SK-N-MC (cell line): ENCODE measurements at regions not wholly inside any gene's neighbourhood (a gene's known extent, or its start where the extent isn't known, plus 50 kb on each side); places are given as distances from the start of the nearest gene placed in this dataset.

Experiments used
- EZH2 ChIP-seq: fragments of 200-600 bp; sonication (generic); IDR thresholded peaks from one replicate; pipeline ENCODE4 v1.6.1; 2017; ENCODE audit warnings: antibody characterized with exemption
- POLR2AphosphoS5 ChIP-seq: IDR thresholded peaks from 2 replicates; pipeline ENCODE4 v1.6.1; 2012; ENCODE audit warnings: mild to moderate bottlenecking, low read depth, low read length, borderline replicate concordance

DNA sequence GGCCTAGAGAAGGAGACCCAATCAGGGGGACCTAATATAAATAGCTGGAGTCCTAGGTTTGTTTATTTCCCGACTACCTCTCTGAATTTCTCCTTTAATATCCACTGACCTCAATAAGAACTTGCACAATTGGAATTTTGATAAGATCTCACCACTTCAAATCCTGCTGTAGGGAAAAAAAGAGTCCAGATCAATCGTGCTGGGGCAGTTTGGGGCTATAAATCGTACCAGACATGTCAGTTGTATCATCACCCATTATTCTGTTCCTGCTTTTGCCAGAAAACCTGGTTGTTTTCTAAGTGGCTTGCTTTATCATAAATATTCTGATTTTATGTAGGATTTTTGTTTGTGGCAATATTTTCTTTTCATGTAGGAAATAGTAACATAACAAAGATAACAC is 281.3 kb downstream of the DIPK2A start:
- no peak for TF ChIP-seq POLR2AphosphoS5
- TF ChIP-seq EZH2: no peak
